ENCODE measurements at regions not wholly inside any gene's neighbourhood (a gene's known extent, or its start where the extent isn't known, plus 50 kb on each side); places are given as distances from the start of the nearest gene placed in this dataset.
A peak's percentile ranks its signal among the peaks of the same experiment; 100 is the strongest.

GRCh38 chr12:75944097-75944904 is 87.3 kb downstream of the PHLDA1 start (continued):
- TF ChIP-seq HMGXB4 (CRISPR knock-in tag; IDR thresholded peaks at IDR 0.05; ENCODE audit: borderline replicate concordance) (no peak), MAZ (IDR thresholded peaks at IDR 0.05; ENCODE audit: borderline replicate concordance, low read depth, low read length) (no peak), RAD21 (conservative IDR thresholded peaks at IDR 0.05 in 1 of 2, IDR thresholded peaks at IDR 0.05 in 1 of 2) (peak; percentile 17 to 34), ZNF302 (CRISPR knock-in tag; IDR thresholded peaks at IDR 0.05) (peak; percentile 80; the same call in 1 of the 2 replicates), CBX8 (IDR thresholded peaks at IDR 0.05) (no peak), NPAS2 (CRISPR knock-in tag; IDR thresholded peaks at IDR 0.05; ENCODE audit: borderline replicate concordance) (no peak), SREBF2 (IDR thresholded peaks at IDR 0.05) (no peak), CHD4 (IDR thresholded peaks at IDR 0.05; ENCODE audit: borderline replicate concordance) (no peak), HEYL (CRISPR knock-in tag; IDR thresholded peaks at IDR 0.05) (0 out of 2 replicates have a peak, but pooled peaks have one; percentile 42), KDM5A (IDR thresholded peaks at IDR 0.05) (no peak), BCL3 (IDR thresholded peaks at IDR 0.05) (peak; percentile 62; the same call in 1 of the 3 replicates), FOXS1 (CRISPR knock-in tag; IDR thresholded peaks at IDR 0.05) (peak; percentile 45), PHF8 (IDR thresholded peaks at IDR 0.05; ENCODE audit: borderline replicate concordance, low read depth) (no peak), ZFP36 (IDR thresholded peaks at IDR 0.05; ENCODE audit: borderline replicate concordance, partially characterized antibody) (no peak), CEBPB (IDR thresholded peaks at IDR 0.05) (peak; percentile 60 to 85; a peak in 3 of 4 replicates), RFX5 (IDR thresholded peaks at IDR 0.05) (0 out of 2 replicates have a peak, but pooled peaks have one; percentile 10), POLR2AphosphoS2 (conservative IDR thresholded peaks at IDR 0.05; ENCODE audit: low read length) (no peak), EHF (CRISPR knock-in tag; IDR thresholded peaks at IDR 0.05) (peak; percentile 90), NFE2L2 (conservative IDR thresholded peaks at IDR 0.05; ENCODE audit: low read length) (0 out of 2 replicates have a peak, but pooled peaks have one; percentile 4), JUNB (IDR thresholded peaks at IDR 0.05) (peak; percentile 93)
- TF ChIP-seq, protein P1, sequence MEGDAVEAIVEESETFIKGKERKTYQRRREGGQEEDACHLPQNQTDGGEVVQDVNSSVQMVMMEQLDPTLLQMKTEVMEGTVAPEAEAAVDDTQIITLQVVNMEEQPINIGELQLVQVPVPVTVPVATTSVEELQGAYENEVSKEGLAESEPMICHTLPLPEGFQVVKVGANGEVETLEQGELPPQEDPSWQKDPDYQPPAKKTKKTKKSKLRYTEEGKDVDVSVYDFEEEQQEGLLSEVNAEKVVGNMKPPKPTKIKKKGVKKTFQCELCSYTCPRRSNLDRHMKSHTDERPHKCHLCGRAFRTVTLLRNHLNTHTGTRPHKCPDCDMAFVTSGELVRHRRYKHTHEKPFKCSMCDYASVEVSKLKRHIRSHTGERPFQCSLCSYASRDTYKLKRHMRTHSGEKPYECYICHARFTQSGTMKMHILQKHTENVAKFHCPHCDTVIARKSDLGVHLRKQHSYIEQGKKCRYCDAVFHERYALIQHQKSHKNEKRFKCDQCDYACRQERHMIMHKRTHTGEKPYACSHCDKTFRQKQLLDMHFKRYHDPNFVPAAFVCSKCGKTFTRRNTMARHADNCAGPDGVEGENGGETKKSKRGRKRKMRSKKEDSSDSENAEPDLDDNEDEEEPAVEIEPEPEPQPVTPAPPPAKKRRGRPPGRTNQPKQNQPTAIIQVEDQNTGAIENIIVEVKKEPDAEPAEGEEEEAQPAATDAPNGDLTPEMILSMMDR (IDR thresholded peaks at IDR 0.05): no peak
- TF ChIP-seq, protein P2, sequence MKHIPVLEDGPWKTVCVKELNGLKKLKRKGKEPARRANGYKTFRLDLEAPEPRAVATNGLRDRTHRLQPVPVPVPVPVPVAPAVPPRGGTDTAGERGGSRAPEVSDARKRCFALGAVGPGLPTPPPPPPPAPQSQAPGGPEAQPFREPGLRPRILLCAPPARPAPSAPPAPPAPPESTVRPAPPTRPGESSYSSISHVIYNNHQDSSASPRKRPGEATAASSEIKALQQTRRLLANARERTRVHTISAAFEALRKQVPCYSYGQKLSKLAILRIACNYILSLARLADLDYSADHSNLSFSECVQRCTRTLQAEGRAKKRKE (CRISPR knock-in tag; IDR thresholded peaks at IDR 0.05; ENCODE audit: low read depth): peak; percentile 26; the same call in 1 of the 2 replicates
- TF ChIP-seq, protein P3, sequence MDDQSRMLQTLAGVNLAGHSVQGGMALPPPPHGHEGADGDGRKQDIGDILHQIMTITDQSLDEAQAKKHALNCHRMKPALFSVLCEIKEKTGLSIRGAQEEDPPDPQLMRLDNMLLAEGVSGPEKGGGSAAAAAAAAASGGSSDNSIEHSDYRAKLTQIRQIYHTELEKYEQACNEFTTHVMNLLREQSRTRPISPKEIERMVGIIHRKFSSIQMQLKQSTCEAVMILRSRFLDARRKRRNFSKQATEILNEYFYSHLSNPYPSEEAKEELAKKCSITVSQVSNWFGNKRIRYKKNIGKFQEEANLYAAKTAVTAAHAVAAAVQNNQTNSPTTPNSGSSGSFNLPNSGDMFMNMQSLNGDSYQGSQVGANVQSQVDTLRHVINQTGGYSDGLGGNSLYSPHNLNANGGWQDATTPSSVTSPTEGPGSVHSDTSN (IDR thresholded peaks at IDR 0.05): no peak
